GM18511 (cell line): ENCODE measurements at regions not wholly inside any gene's neighbourhood (a gene's known extent, or its start where the extent isn't known, plus 50 kb on each side); places are given as distances from the start of the nearest gene placed in this dataset.
"Not testable (repeated sequence)": the region's sequence is repeated elsewhere in the genome, so short reads cannot be mapped to it uniquely, and the experiment has no call there.

Experiments used
- ATAC-seq: cut with Tn5 transposase; IDR thresholded peaks from one replicate; pipeline ENCODE4 v1.9.1; 2021; ENCODE audit warnings: mild to moderate bottlenecking, moderate library complexity; ENCODE audit not compliant: unreplicated experiment

DNA sequence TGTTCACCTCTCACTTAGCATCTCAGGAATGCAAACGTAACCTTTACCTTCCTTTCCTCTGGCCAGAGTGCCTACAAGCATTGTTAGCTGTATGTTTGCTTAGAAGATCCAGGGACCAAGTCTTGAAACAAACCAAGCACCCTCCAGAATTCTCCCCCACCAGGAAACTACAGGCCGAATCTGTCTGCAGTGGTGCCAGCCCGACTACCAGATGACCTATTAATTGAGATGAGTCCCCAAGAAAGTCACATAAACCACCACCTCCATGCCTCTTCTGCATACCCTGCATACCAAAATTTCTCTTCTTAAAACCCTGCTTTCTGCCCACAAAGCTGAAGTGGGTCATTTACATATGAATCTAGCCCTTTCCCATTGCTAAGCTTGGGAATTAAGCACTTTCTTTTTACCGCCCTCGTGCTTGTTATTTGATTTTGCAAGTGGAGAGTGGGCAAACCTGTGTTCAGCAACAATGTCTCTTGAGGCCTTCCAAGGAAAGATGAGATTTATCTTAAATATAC lies 1239.1 kb downstream of the CDH12 start:
- no peak for ATAC-seq

DNA sequence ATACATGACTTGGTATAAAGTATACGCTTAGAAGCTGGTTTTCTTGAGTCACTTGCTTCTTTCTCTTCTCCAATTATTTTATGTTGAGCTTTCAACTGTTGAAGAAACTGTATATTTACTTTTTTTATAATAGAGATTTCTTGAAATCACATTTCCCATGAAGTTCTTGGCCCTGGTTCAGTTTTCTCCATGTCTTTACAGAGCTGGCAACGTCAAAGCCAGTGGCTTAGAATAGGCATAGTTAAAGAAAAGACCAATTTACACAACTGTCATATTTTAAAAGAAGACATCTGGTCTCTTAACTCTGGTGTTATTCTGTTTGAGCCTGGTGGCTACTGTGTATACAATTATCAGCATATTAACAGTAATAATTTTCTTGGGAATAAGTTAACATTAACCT lies 1249.3 kb downstream of the CDH12 start:
- ATAC-seq = no peak

DNA sequence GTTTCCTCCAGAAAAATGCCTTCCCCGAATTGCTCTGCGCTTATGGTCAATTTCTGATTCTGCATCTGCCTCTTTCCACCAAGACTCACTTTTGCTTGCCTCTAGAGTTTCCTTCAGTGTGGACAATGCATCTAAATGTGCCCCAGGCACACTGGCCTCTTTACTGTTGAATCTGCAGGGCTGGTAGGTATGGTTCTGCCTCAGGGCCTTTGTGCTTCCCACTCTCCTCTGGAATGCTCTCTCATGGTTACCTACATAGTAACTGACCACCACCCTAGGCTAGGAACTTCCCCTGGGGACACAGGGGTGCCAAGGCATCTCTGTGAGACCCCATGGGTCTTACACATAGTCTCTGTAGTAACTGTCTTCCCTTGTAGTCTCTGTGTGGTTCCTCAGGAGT lies 1258.6 kb downstream of the CDH12 start:
- no peak for ATAC-seq

DNA sequence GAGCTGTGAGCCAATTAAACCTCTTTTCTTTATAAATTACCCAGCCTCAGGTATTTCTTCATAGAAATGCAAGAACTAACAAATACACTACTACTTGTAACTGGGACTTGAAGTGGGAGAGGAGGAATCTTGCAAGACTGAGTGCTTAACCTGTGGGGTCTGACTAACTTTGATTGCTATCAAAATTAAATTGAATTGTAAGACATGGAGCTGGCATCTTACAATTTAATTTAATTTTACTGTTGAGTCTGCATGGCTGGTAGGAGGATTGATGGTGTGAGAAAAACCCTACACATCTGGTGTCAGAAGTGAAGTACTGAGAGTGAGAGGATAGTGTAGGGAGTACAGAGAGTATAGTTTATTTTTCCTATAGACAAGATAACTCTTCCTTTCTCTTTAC lies 1259.9 kb downstream of the CDH12 start:
- no peak for ATAC-seq

DNA sequence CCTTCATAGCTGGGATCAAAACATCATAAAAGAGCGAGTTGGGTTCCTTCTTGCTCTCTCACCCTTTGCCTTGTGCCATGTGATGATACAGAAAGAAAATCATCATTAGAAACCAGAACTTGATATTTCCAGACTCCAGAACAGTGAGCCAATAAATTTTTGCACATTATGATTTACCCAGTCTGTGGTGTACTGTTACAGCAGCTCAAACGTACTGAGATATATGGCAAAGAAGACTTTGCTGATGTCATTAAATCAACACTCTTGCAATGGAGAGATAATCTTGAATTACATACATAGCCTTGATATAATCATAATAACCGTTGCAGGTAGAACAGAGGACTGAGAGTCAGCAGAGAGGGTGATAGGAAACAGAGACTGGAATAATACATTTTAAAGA lies 1271.6 kb downstream of the CDH12 start:
- ATAC-seq = no peak

DNA sequence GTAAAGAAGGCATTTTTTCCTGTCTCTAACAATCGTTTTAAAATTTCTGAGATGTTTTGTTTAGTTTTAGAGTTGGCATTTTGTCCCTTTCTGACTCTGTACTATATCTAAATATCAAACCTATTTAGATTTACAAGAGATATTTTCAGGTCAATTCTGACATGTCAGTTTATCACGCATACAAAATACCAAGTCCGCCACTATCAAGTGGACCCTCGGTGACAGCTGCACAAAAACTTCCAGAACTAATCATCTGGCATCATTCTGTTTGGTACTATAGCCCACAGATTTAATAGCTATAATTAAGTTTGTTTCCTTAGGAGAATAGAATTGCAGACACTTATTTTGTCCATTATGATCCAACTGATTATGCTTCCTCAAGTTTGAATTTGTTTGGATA lies 1278.2 kb downstream of the CDH12 start:
- ATAC-seq = no peak

DNA sequence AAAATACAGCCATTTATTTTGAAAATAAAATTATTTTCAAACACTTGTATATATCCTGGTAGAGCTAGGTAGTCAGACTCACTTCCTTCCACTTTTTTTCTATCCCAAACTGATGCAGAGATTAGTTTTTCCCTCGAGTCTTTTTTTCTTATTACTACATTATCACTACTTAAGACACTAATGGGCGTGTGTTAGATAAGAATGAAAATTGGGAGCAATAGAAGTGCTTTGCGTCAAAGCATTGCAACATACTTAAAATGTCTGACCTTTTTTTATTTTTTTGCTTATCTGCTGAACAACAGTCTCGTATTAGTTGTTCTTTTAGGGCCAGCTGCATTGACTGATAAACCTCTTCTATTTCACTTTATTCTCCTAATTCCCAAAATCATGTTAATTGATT lies 1278.7 kb downstream of the CDH12 start:
- no peak for ATAC-seq

DNA sequence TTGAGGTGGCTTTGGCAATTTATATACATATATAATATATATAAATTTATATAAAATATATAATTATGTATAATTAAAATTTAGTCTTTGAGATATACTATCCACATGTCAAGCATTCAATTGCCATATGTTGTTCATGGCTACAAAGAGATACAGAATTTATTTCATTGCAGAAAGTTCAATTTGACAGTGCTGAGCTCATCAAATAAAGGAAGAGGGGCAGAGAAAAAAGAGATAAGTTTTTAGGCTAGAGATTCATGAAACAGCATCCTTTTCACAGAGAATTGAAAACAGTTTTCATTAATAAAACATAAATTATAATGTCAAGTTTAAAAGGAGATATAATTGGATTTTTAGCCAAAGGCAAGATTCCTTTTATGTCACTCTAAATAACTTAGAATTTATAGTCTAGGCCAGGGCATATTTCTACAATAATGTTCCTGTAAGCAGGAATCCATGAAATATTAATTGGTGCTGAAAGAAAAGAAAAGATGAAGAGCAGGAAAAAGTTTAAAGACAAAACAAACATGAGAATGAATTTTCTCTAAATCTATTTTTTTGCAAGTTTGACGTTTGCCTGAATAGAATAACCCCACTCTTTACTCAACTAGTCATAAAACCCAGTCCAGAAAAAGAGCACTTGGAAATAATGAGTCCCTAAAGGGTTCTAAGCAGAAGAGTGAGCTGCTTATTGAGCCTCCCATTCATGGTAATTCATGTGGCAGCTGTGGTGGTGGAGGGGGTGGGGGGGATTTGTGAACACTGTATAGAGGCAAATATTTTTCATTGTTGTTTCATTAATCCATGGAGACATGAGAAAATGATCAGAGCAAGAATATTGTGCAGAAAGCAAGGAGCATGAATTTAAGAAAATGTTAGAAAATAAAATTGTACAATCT lies 1279.5 kb downstream of the CDH12 start:
- ATAC-seq = no peak

DNA sequence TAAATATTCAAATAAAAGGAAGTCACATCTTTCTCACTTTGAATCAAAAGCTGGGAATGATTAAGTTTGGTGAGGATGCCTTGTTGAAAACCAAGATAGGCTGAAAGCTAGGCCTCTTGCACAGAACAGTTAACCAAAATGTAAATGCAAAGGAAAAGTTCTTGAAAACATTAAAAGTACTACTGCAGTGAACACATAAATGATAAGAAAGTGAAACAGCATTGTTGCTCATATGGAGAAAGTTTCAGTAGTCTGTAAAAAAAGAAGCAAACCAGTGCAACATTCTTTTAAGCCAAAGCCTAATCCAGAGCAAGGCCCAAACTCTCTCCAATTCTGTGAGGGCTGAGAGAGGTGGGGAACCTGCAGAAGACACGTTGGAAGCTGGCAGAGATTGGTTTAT lies 1281.9 kb downstream of the CDH12 start:
- ATAC-seq = not testable (repeated sequence)

DNA sequence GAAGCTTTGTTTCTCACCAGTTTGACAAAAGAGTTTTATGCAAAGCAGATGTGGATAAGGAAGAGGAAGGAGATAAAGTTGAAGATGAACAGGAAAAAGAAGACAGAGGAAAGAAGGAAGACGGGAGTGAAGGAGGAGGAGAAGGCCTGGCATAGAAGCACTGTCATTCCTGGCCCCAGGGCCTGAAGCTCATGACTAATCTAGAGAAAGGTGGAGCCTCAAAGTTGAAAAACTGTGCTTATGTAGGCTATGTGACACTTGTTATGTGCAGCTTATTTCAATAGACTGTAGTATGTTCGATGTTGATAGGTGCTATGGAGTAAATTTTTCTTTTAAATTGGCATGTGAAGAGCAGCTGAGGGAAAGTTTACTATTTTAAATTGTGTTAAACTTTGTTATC lies 1294.0 kb downstream of the CDH12 start:
- not testable (repeated sequence) for ATAC-seq

DNA sequence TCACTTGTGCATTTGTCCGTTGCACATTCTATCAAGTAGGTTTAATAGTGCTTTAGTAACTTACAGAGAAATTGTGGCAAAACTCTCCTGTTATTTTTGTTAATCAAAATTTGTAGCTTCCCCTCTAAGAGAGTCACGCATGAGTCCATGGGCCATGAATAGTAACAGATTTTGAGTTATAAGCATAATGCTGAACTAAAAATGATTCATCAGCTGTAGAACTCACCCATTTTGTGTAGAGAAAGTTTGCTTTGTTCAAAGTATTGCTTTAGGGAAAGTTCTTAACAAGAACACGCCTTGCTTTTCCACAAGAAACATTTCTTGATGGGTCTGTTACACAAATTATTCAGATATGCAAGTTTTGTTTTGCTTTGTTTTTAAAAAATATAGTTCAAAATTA lies 1300.9 kb downstream of the CDH12 start:
- not testable (repeated sequence) for ATAC-seq

DNA sequence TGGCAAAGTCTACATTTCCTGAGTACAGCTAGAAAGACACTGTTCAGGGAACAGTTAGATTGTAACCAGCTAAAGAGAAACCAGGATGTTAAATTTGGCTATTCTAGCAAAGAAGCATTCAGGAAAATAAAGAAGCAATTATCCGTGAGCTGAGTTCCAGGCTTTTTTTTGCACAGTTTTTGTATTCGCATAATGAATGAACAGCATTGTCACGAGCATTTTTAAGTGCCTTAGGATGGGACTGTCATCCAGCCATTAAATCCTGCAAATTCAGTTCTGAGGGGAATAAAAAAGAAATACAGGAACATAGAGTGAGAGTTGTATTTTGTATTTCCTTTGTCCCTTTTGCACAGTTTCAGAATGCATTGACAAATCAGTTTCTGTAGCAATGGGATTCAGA lies 1302.2 kb downstream of the CDH12 start:
- not testable (repeated sequence) for ATAC-seq

DNA sequence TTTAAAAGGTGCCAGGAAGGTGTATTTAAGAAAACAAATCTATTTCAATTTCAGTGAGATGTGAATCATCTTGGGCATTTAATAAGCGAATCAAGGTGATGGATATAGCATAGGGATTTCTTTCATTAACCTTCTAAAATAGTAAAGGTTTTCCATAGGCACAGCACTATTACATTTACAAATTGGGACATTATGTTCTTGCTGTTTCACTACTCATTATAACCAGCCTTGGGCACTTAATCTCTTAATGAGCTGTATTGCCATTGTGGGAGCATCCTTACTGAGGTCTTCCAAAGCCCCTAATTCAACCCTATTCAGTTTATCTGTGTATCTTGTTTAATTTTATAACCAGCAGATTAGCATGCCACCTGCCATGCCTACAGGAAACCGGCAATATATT lies 1305.5 kb downstream of the CDH12 start:
- not testable (repeated sequence) for ATAC-seq

DNA sequence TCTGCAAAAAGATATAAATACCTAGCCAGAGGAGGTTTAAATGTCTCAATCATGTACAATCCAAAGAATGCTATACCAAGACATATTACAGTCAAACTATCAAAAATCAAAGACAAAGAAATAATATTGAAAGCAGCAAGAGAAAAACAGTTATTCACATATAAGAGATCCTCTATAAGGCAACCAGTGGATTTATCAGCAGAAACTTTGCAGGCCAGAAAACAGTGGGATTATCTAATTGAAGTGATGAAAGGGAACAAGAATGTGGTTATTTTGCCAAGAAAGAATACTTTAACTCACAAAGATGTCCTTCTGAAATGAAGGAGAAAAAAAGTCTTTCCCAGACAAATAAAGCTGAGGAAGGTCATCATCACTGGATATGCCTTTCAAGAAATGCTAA lies 1318.0 kb downstream of the CDH12 start:
- not testable (repeated sequence) for ATAC-seq

DNA sequence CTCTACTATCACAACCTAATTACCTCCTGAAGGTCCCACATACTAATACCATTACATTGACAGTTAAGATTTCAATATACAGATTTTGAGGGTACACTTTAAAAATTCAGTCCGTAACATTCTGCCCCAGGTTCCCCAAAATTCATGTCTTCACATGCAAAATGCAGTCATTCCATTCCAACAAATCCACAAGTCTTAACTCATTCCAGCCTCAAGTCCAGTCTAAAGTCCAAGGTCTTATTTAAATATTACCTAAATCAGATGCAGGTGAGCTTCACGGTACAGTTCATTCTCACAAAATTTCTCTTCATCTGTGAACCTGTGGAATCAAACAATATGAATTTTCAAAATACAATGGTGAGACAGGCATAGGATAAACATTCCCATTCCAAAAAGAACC lies 1332.0 kb downstream of the CDH12 start:
- not testable (repeated sequence) for ATAC-seq

DNA sequence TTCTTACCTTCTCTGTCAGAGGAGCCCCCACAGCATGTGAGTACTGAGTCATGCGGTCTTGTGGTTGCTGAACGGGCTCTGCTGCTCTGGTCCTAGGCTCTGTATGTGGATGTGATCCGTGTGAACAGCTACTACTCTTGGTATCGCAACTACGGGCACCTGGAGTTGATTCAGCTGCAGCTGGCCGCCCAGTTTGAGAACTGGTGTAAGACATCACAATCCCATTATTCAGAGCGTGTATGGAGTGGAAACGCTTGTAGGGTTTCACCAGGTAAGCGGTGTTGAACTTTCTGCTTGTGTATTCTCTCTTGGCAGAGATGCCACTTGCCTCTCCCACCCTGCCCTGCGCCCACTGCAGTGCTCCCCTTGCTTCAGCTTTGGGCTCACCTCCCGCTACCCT lies 1356.2 kb downstream of the CDH12 start:
- not testable (repeated sequence) for ATAC-seq

DNA sequence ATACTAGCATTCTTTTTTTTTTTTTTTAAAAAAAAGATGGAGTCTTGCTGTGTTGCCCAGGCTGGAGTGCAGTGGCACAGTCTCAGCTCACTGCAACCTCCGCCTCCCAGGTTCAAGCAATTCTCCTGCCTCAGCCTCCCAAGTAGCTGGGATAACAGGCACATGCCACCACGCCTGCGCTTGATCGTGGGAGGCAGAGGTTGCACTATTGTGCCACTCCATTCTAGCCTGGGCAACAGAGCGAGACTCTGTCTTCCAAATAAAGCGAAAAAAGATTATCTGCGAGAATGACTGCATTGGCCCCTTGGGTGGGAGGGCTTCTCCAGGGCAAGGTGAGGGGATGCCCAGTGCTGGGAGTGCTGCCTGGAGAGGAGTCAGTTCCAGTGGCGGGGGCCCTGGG lies 1357.1 kb downstream of the CDH12 start:
- not testable (repeated sequence) for ATAC-seq

DNA sequence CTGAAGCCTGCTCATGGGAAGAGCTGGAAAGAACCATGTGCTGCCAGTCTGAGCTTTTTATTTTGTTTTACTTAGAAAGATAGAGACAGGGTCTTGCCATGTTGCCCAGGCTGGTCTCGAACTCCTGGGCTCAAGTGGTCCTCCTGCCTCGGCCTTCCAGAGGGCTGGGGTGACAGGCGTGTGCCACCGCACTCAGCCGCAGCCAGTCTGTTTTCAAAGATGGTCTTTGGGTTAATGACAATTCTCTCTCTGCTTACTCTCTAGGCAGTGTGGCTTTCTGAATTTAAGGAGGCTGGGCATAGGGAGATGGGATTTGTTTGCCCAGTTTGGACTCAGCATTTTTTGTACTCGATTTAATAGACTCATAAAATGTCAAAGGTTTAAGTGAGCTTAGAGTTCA lies 1357.9 kb downstream of the CDH12 start:
- not testable (repeated sequence) for ATAC-seq

DNA sequence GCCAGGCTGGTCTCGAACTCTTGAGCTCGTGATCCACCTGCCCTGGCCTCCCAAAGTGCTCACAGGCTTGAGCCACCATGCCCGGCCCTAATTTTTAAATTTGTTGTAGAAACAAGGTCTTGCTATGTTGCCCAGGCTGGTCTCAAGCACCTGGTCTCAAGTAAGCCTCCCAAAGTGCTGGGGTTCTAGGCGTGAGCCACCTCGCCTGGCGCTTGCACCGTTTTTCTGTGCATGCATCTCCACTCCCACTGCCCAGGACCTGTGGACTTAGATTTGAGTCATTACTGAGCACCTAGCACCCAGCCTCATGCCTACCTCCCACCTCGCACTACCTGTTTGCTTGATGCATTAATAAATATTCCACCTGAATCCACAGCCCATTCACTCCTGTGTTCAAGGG lies 1359.1 kb downstream of the CDH12 start:
- not testable (repeated sequence) for ATAC-seq

DNA sequence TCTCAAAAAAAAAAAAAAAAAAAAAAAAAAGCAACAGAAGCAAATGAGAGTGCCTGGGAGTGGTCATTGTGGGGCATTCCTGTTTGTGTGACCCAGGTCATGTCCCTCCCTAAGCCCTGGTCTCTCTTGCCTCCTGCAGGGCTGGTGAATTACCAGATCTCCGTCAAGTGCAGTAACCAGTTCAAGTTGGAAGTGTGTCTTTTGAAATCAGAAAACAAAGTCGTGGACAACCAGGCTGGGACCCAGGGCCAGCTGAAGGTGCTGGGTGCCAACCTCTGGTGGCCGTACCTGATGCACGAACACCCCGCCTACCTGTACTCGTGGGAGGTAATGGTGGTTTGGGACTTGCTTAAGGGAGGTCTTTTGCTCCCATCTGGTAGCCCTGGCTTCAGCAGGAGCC lies 1362.0 kb downstream of the CDH12 start:
- ATAC-seq = not testable (repeated sequence)

DNA sequence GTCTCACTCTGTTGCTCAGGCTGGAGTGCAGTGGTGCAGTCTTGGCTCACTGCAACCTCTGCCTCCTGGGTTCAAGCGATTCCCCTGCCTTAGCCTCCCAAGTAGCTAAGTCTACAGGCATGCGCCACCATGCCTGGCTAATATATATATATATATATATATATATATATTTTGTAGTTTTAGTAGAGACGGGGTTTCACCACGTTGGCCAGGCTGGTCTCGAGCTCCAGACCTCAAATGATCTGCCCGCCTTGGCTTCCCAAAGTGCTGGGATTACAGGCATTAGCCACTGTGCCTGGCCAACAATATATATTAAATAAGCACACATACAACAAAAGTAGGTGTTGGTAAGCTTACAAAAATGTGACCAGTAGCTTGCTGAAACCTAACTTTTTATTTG lies 1364.3 kb downstream of the CDH12 start:
- ATAC-seq = not testable (repeated sequence)

DNA sequence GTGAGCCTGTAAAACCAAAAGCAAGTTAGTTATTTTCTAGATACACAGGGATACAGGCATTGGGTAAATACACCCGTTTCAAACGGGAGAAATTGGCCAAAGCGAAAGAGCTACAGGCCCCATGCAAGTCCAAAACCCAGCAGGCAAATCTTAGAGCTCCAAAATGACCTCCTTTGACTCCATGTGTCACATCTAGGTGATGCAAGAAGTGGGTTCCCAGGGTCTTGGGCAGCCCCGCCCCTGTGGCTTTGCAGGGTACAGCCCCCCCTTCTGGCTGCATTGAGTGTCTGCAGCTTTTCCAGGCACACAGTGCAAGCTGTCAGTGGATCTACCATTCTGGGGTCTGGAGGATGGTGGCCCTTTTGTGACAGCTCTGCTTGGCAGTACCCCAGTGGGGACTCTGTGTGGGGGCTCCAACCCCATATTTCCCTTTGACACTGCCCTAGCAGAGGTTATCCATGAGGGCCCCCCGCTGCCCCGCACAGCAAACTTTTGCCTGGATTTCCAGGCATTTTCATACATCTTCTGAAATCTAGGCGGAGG lies 1367.6 kb downstream of the CDH12 start:
- not testable (repeated sequence) for ATAC-seq
